ENCODE measurements at regions not wholly inside any gene's neighbourhood (a gene's known extent, or its start where the extent isn't known, plus 50 kb on each side); places are given as distances from the start of the nearest gene placed in this dataset.

- no peak overlapping the region for H3K27ac Mint-ChIP-seq (ENCODE audit: unreplicated experiment)
- no peaks in the 10 kb centered on the region for H3K4me1 ChIP-seq
These were observed 323.4 kb downstream of the TMEM161B start for GRCh38 chr5:87945286-87945650.

DNA sequence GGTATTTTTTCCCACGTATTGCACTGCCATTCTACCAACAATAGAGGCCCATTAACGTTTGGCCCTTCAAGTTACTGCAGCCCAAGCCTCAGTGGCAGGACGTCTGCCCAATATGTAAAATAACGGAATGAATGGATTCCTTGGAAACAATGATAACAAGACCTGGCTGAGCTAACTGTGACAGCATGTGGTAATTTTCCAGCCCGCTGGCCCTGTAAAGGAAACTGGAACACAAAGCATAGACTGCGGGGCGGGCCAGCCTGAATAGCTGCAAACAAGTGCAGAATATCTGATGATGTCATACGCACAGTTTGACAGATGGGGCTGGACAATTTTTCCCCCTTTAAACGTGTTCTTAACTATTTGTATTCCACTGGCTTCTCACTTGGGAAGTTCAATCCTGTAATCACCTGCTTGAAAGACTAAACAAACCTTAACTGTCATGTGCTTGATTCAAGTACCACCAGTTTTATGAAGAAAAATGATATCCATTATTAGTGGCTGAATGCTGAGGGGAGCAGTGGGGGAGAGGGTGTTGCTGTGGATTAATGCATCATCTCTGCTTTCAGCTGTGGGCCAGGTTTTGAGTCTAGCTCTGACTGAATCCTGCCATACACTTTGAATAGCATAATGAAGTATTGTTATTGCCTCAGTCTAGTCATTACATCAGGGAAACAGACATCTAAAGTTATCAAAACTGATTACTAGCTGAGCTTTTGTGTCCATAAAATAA, 323.9 kb downstream of the TMEM161B start:
- no peak for TF ChIP-seq CTCF (IDR thresholded peaks at IDR 0.05; ENCODE audit: insufficient read depth in 1 of 2, low read depth in 1 of 2, low read length in 1 of 2, severe bottlenecking in 1 of 2, unreplicated experiment in 1 of 2)
- no peak overlapping the region for H3K27ac Mint-ChIP-seq (ENCODE audit: unreplicated experiment)

More at GRCh38 chr5:87945286-87945650, 323.4 kb downstream of the TMEM161B start:
- intact Hi-C loops (cut with micrococcal nuclease; ENCODE audit: unreplicated experiment) = no loop called here
- no peaks in the 10 kb centered on the region for H3K36me3 Mint-ChIP-seq (ENCODE audit: insufficient read depth, unreplicated experiment)
- no peaks in the 10 kb centered on the region for H3K9me3 ChIP-seq
- no peaks in the 10 kb centered on the region for H3K36me3 ChIP-seq (ENCODE audit: control insufficient read depth, insufficient read depth, low read length)
- H3K4me1 Mint-ChIP-seq (ENCODE audit: low read depth, unreplicated experiment) = no peaks in the 10 kb centered on the region
- no peak overlapping the region for H3K4me3 ChIP-seq (ENCODE audit: low read depth, low read length)
- H3K27me3 Mint-ChIP-seq (ENCODE audit: insufficient read depth, unreplicated experiment) = peaks cover 6% of the 10 kb centered on the region
- TF ChIP-seq CTCF (IDR thresholded peaks at IDR 0.05; ENCODE audit: insufficient read depth in 1 of 2, low read depth in 1 of 2, low read length in 1 of 2, severe bottlenecking in 1 of 2, unreplicated experiment in 1 of 2) = no peak
- H3K27me3 ChIP-seq (replicated peaks; ENCODE audit: control insufficient read depth, insufficient read depth, low read length) = no peaks in the 10 kb centered on the region
- no peak overlapping the region for H3K4me3 Mint-ChIP-seq (ENCODE audit: unreplicated experiment)
- ChIA-PET POLR2A (no interaction called here), CTCF (no interaction called here)
- BruUV-seq (replicated peaks) = no TSS peak
- H3K9me3 Mint-ChIP-seq (ENCODE audit: unreplicated experiment) = no peaks in the 10 kb centered on the region
- DNase-seq = no peak

DNA sequence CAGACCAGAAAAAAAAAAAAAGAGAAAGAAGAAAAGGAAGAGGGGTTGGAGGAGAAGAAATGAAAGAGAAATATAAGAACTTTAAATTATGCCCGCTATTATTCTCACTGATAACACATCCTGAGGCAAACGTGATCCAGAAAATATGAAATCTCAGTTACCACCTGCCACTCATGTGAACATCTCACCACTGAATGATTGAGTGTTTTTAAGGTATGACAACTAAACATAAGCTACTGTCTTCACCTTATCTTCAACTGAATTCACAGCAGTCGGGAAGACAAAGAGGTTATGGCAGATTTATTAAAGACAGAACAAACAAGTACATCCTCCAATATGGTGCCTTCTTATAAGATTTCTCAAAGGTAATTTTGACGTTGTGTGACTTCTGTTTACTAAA, 327.9 kb downstream of the TMEM161B start:
- H3K27ac Mint-ChIP-seq (ENCODE audit: unreplicated experiment) = no peak overlapping the region
- Histone ChIP-seq H3K9me3 (no peaks in the 10 kb centered on the region), H3K27me3 (replicated peaks; ENCODE audit: control insufficient read depth, insufficient read depth, low read length) (no peaks in the 10 kb centered on the region), H3K36me3 (ENCODE audit: control insufficient read depth, insufficient read depth, low read length) (no peaks in the 10 kb centered on the region), H3K4me3 (ENCODE audit: low read depth, low read length) (no peak overlapping the region), H3K4me1 (no peaks in the 10 kb centered on the region)
- H3K9me3 Mint-ChIP-seq (ENCODE audit: unreplicated experiment) = no peaks in the 10 kb centered on the region
- DNase-seq = no peak
- TF ChIP-seq CTCF (IDR thresholded peaks at IDR 0.05; ENCODE audit: insufficient read depth in 1 of 2, low read depth in 1 of 2, low read length in 1 of 2, severe bottlenecking in 1 of 2, unreplicated experiment in 1 of 2) = no peak
- intact Hi-C loops (cut with micrococcal nuclease; ENCODE audit: unreplicated experiment) = no loop called here
- no peak overlapping the region for H3K4me3 Mint-ChIP-seq (ENCODE audit: unreplicated experiment)
- BruUV-seq (replicated peaks) = no TSS peak
- H3K27me3 Mint-ChIP-seq (ENCODE audit: insufficient read depth, unreplicated experiment) = peaks cover 10% of the 10 kb centered on the region
- H3K36me3 Mint-ChIP-seq (ENCODE audit: insufficient read depth, unreplicated experiment) = no peaks in the 10 kb centered on the region
- ChIA-PET CTCF (no interaction called here), POLR2A (no interaction called here)
- no peaks in the 10 kb centered on the region for H3K4me1 Mint-ChIP-seq (ENCODE audit: low read depth, unreplicated experiment)

More for the DNA sequence above, 323.9 kb downstream of the TMEM161B start:
- no peaks in the 10 kb centered on the region for H3K36me3 Mint-ChIP-seq (ENCODE audit: insufficient read depth, unreplicated experiment)
- H3K36me3 ChIP-seq (ENCODE audit: control insufficient read depth, insufficient read depth, low read length) = no peaks in the 10 kb centered on the region
- no peaks in the 10 kb centered on the region for H3K27me3 ChIP-seq (replicated peaks; ENCODE audit: control insufficient read depth, insufficient read depth, low read length)
- H3K4me3 ChIP-seq (ENCODE audit: low read depth, low read length) = no peak overlapping the region
- DNase-seq = no peak
- no peaks in the 10 kb centered on the region for H3K4me1 ChIP-seq
- H3K9me3 Mint-ChIP-seq (ENCODE audit: unreplicated experiment) = no peaks in the 10 kb centered on the region
- H3K4me1 Mint-ChIP-seq (ENCODE audit: low read depth, unreplicated experiment) = no peaks in the 10 kb centered on the region
- H3K27me3 Mint-ChIP-seq (ENCODE audit: insufficient read depth, unreplicated experiment) = peaks cover 6% of the 10 kb centered on the region
- no TSS peak for BruUV-seq (replicated peaks)
- H3K4me3 Mint-ChIP-seq (ENCODE audit: unreplicated experiment) = no peak overlapping the region
- no peaks in the 10 kb centered on the region for H3K9me3 ChIP-seq
- CTCF ChIA-PET = no interaction called here
- intact Hi-C loops (cut with micrococcal nuclease; ENCODE audit: unreplicated experiment) = no loop called here
- POLR2A ChIA-PET = no interaction called here
